HG02798 (cell line): ENCODE measurements at regions not wholly inside any gene's neighbourhood (a gene's known extent, or its start where the extent isn't known, plus 50 kb on each side); places are given as distances from the start of the nearest gene placed in this dataset.

Experiments used
- ATAC-seq: cut with Tn5 transposase; IDR thresholded peaks from one replicate; pipeline ENCODE4 v1.9.1; 2021; ENCODE audit warnings: mild to moderate bottlenecking; ENCODE audit not compliant: unreplicated experiment, poor library complexity

DNA sequence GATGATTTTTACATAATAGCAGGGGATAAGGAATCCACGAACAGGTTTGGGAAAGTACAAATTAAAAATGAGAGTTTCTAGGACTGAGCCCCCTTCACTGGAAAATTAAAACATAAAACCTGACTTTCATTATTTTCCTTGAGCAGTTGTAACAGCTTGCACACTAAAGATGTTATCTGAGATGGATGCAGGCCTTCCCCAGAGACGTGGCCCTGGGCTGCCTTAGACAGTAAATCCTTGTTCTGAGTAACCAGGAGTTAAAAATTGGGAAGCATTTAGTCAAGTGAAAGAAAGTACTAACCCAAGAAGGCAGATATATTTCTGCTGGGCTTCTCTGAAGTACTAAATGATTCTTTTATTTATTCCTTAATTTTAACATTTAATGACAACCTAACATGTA, 432.2 kb upstream of the KIF2B start:
- ATAC-seq = no peak

DNA sequence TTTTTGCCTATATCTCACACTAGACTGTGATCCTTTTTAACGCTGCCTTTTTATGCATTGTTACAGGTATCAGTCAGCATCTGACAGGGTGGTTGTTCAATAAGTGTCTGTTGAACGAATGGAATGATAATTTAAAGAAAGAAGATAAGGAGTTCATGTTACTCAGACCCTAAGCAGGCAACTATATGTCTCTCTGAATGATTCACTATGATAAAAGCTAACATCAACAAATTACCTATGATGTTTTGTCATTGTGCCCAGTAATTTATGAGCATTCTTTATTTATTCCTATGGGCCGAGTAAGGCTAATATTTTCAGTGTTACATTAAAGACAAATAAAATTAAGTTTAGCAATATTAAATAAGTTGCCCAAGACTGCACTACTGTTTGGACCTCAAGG, 435.0 kb upstream of the KIF2B start:
- no peak for ATAC-seq

DNA sequence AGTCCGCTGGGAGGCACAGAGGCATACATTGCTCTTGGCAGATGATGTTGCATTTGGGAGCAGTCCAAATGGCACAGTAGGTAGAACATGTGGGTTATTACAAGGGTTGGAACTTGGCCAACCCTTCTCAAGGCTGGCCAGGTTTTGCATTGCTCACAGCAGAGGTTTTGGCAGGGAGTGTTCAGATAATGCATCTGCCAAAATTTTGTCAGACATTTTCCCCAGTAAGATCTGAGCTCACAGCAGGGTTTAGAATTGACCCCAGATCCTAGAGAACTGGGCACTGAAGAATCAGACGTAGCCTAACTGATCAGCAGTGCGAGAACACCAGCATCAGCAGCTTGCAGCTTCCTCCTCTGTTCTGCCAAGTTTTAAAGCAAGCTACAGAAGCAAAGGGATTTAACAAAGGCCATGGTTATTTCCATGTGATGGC, 468.8 kb upstream of the KIF2B start:
- ATAC-seq = no peak

DNA sequence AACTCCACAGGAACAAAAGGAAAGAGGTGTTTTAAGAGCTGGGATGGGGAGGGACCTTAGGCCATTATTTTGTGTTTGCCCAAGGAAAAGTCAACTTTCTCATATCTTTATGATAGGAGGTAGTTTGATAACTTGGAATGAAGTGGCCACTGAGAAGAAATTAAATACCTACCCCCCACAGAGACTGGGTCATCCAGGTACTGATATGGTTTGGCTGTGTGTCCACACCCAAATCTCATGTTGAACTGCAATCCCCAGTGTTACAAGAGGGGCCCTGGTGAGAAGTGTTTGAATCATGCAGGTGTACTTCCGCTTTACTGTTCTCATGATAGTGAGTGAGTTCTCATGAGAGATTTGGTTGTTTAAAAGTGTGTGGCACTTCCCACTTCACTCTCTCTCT, 477.9 kb upstream of the KIF2B start:
- no peak for ATAC-seq

DNA sequence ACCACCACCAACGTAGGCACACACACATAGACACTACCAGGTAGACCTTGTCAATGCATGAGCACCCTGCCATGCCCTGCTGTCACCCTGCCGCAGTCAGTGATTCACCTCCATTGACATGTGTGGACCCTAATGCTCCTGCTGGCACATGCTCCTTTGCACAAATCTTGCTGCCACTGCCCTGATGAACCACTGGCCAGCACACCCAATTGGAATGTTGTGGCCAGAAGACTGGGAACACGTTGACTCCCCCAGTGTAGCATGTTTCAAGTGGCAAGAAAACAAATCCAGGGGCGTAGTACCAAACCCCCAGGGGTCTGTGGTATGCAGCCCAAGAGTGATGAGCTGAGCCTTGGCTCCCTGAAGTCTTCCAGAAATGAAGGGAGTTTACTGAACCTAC, 486.4 kb upstream of the KIF2B start:
- no peak for ATAC-seq

DNA sequence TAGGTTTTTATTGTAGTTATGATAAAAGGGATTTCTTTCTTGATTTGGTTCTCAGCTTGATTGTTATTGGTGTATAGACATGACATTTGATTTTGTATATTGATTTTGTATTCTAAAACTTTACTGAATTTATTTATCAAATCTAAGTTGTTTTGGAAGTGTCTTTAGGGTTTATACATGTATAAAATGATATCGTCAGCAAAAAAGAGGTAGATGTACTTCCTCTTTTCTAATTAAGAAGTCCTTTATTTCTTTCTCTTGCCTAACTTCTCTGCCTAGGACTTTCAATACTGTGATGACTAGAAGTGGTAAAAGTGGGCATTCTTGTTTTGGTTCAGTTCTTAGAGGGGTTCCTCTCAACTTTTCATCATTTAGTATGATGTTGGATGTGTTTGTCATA, 487.3 kb upstream of the KIF2B start:
- no peak for ATAC-seq

DNA sequence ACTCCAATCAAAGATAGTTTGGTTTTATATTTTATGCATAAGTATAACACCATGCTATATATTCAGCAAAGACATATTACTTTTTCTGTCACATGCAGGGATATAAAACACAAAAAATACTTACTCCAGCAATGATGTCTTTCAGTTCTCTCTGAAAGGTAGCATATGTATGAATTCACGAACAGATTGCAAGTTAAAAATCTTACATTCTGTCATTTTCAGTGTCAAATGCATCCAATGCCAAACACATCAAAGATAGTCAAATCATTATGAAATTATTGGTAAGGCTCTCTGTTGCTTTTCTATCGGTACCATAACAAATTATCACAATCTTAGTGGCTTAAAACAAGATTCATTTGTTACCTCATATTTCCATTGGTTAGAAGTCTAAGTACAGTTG, 492.0 kb upstream of the KIF2B start:
- no peak for ATAC-seq

DNA sequence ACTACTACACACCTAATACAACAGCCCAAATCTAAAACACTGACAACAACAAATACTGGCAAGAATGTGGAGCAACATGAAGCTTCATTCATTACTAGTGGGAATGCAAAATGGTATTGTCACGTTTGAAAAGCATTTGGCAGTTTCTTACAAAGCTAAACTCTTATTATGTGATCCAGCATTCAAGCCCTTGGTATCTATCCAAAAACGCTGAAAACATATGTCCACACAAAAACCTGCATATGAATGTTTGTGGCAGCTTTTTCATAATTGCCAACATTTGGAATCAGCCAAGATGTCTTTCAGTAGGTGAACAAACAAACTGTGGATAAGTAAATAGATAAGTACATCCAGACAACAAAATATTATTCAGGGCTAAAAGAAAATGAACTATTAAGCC, 501.1 kb upstream of the KIF2B start:
- ATAC-seq = no peak

DNA sequence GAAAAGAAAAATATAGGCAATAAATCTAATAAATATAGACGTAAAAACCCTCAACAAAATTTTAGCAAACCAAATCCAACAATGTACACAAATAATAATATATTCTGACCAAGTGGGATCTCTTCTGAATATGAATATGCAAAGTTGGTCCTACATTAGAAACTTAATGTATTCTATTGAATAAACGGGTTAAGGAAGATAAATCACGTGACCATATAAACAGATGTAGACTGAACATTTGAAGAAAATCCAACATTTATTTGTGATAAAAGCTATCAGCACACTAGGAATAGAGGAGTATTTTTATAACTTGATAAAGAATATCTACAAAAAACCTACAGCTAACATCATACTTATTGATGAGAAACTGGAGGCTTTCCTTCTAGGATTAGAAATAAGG, 502.8 kb upstream of the KIF2B start:
- ATAC-seq = no peak

DNA sequence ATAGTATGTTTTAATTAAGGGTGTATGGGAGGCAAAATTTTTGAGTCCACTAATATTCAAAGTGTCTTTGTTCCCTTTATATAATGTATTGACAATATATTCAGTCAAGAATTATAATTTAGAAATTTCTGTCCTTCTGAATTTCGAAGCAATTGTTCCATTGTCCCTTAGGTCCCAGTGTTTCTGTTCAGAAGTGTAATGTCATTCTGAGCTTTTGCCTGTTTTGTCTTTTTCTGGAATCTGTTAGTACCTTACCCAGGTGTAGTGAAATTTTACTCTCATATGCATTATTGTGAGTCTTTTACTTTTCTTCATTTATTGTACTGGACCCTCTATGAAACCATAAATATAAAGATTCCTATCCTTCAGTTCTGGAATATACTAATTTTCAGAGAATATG, 505.7 kb upstream of the KIF2B start:
- no peak for ATAC-seq

DNA sequence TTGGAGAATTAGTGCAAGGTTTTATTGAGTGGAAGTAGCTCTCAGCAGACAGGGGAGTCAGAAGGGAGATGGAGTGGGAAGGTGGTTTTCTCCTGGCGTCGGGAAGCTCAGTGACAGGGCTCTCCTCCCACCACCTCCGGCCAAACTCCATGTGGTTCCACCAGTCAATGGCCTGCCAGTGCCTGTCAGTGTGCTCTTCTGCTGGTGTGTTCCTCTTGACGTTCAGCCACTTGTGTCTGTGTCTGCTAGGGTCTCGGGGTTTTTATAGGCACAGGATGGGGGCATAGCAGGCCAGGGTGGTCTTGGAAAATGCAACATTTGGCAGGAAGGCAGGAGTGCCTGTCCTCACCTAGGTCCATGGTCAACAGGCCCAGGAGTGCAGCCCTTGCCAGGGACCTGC, 506.7 kb upstream of the KIF2B start:
- ATAC-seq = no peak

DNA sequence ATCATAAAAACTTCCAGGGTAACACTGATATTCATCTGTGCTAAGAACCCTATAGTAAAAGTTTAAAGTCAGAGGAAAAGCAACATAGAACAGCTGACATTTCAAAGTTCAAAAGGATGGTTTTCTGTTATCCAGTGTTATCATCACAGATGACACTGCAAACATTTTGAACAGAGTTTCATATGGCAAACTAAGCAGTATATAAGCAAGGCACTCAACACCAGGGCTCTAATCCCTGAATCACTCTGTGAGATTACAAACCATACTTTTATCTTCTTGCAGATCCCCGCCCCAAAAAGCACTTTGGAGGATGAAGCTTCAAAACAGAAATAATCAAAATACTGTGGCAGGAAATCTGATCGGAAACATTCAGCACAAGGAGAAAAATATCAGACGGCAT, 508.2 kb upstream of the KIF2B start:
- ATAC-seq = no peak

DNA sequence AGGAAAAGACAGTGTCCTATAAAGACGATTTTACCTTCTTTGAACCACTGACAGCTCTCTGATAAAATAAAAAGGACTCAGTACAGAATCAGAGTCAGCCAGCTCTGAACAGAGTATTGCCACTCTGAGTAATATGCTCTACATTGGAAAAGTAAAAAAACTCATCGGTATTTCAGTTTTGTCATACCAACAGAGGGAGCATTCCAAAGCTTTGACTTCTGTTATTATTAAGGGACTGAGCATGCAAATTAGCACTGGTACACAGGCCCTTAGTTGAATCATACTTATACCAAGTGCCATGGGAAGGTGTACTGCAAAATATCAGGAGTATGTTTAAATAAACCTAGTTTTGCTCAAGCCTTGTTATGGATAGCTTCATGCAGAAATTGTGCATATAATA, 509.0 kb upstream of the KIF2B start:
- ATAC-seq = no peak

DNA sequence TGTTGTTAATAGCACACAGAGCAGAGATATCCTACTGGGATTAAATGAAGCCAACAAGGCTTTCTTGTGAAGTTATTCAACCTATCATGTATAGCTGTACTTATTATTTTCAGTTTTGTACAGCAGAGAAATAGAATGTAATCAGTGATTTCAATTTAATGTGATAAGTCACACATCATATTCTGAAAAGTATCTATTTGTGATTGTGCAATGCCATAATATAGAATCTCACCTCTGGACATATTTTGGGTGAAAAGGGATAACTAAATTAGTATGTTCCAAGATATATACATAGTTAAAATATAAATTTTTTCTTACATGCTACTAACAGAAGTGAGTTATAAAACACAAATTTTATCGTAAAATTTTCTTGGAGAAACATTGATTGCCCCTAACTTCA, 544.3 kb upstream of the KIF2B start:
- ATAC-seq = no peak

DNA sequence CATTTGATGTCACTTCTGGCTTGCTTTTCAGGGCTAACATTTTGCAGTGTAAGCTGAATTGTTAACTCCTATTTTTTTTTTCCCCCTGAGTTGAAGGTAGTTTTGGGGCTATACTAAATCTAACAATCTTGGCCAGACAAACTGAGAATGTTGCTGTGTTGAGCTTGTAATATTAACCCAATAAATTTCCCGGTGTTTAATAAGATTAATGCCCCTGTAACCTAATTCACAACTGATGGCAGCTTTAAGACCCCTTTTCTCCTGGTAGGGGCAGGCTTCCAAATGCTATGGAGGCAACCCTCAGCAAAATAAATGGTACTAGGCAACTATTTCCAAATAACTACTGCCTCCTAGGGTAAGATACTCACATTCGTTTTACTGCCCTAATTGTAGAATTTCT, 549.6 kb upstream of the KIF2B start:
- ATAC-seq = no peak

DNA sequence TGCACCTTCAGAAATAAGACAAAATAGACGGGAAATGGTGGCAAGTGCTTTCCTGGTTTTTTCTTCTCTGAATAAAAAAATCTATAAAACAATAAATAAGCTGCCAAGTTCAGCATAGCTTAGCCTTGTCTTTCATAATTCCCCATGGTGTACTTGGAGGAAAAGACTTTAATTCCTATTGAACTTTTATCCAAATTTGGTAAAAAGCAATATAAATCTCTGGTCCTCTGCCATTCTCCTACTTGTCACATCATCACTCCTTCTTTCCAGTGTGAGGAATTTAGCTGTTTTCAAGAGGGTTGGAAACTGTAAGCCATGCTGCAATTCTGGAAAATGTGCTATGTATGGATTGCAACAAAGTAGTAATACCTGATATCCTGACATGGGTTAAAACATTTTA, 551.8 kb upstream of the KIF2B start:
- ATAC-seq = no peak

DNA sequence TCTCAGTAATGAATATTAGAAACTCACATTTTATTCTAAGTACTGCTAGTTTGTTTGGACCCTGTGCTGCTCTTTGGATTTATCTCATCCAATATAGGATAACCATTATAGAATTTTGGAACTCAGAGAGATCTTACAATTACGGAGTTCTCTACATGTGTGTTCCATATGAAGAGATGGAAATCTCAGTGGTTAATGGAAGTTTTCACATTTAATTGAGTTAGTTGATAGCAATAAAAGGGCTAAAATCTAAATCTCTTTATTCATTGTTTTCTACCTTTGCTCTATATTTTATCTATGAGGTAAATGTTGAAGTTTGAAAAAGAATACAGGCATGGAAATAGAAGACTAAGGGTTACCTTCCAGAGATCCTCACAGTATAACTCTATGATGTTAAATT, 558.0 kb upstream of the KIF2B start:
- ATAC-seq = no peak

DNA sequence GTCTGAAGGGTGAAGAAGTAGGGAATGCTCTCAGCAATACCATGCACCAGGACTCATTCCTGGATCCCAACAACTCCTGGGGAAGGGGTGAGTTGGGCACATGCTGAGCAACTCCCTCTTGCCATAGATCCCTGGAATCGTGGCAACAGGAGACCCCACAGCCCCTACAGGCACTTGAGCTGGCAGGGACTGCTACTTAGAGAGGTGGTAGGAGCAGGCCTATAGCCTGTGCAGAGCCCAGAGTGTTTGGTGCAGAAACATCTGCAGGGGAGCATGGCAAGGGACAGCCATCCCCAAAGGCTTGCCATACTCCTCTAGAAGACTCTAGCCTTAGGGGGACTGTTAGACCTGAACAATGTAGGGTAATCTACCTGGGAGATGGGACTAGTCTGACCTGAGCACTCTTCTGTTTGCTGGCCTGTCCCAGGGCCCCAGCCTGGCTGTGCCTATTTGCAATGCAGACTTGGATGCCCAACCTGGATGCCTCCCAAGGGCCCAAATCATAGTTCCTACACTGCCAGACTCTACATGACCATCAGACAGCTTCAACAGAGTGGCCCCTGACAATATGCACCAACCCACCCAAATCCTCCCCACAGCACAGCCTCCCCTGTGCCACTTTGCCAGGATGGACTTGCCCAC, 568.6 kb upstream of the KIF2B start:
- no peak for ATAC-seq

DNA sequence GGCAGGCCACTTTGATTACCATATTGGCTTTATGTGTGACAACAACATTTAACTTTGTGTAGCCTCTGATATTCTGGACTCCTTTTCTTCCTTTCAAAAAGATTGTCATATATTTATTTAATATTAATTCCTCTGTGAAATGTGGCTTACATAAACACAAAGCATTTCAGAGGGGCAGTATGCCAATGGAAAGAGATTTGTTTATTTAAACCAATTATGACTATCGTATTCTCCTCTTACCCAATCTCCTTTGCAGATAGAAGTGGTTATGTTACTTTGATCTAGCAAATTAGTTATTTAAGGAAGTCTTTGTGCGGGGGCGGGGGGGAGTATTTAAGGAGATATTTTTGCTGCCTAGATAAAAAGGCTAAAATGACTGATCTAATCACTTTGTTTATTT, 573.7 kb upstream of the KIF2B start:
- ATAC-seq = no peak

DNA sequence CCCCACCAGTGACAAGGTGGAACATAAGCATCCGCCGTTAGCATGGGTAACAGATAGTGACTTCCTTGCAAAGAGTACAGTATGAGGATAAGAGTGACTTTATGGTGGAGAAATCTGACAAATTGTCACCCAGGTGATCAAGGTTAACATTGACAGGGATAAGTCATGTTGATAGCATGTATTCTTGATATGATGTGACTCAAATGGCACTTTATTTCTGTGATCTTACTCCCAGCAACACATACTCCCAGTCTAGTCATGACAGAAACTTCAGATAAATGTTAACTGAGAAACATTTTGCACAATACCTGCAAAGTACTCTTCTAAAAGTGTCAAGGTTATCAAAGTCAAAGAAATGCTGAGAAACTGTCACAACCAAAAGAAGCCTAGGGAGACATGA, 588.6 kb upstream of the KIF2B start:
- ATAC-seq = no peak

DNA sequence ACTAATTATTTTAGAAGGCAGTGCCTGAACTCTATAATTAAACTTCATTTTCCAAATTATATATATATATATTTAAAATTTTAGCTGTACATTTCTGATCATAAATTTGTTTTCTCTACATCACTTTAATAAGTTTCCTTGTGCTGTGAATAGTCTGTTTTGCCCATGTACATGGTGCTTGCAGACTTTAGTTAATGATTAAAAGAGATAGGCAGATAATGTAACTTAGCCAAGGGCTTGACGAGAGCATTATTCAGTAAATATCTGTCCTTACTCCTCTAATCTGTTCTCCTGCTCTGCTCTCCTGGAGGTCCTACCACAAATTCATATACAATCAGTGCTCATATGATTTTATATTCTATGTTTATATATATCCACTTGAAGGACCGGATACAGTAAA, 595.2 kb upstream of the KIF2B start:
- no peak for ATAC-seq

DNA sequence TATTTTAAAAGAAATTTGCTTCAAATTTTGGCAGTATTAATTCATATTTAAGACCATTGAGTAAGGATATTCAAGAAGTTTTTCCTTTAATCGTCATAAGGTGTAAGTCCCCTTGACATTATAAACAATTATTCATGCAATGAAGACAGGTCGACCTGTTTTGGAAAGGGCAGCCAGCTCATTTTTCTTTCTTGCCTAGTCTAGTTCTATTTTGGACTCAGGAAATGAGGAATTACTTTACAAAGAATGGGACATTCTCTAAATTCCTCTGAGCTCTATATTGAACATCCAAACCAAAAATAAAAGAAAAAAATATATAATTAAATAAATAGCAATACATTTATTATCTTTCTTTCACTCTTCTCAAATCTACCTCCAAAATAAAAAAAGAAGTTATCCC, 595.6 kb upstream of the KIF2B start:
- no peak for ATAC-seq

DNA sequence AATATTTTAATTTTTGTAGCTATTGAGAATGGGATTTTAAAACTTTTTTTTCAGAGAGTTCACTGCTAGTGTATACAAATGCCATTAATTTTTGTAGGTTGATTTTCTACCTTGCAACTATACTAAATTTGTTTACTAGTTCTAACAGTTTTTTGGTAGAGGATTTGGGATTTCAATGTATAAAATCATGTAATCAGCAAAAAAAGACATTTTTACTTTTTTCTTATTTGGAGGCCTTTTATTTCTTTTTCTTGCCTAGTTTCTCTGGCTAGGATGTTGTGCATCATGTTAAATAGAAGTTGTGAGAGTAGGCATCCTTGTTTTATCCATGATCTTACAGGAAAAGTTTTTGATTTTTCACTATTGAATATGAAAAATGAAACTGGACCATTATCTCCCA, 602.9 kb upstream of the KIF2B start:
- ATAC-seq = no peak
